ENCODE measurements at regions not wholly inside any gene's neighbourhood (a gene's known extent, or its start where the extent isn't known, plus 50 kb on each side); places are given as distances from the start of the nearest gene placed in this dataset.

- DNase-seq, result no peak
Measured at GRCh38 chr6:2562721-2563451, 187.8 kb downstream of the MYLK4 start.

- DNase-seq, result no peak
Measured at GRCh38 chr6:2560917-2561698, 189.6 kb downstream of the MYLK4 start.

- no peak for DNase-seq
Measured at GRCh38 chr6:2560140-2560818, 190.4 kb downstream of the MYLK4 start.

GRCh38 chr6:2558861-2559801 is 191.6 kb downstream of the MYLK4 start:
- no peak for DNase-seq

GRCh38 chr6:2558098-2558680 is 192.5 kb downstream of the MYLK4 start:
- DNase-seq, result no peak

- no peak for DNase-seq
Measured at GRCh38 chr6:2557181-2557720, 193.5 kb downstream of the MYLK4 start.

GRCh38 chr6:2556761-2557160 is 194.0 kb downstream of the MYLK4 start:
- no peak for DNase-seq

GRCh38 chr6:2554651-2555260 is 196.0 kb downstream of the MYLK4 start:
- no peak for DNase-seq

GRCh38 chr6:2552526-2553154 is 198.1 kb downstream of the MYLK4 start:
- DNase-seq, result no peak

- no peak for DNase-seq
Measured at GRCh38 chr6:2551705-2552104, 199.0 kb downstream of the MYLK4 start.

- no peak for DNase-seq
Measured at GRCh38 chr6:2550247-2550646, 200.5 kb downstream of the MYLK4 start.

GRCh38 chr6:2549834-2550233 is 200.9 kb downstream of the MYLK4 start:
- DNase-seq, result no peak

GRCh38 chr6:2547355-2547754 is 203.4 kb downstream of the MYLK4 start:
- DNase-seq, result no peak

GRCh38 chr6:2546901-2547300 is 203.8 kb downstream of the MYLK4 start:
- no peak for DNase-seq

- no peak for DNase-seq
Measured at GRCh38 chr6:2545383-2546038, 205.2 kb downstream of the MYLK4 start.

- DNase-seq, result no peak
Measured at GRCh38 chr6:2543321-2543720, 207.4 kb downstream of the MYLK4 start.

- DNase-seq, result peak; percentile 14
Measured at GRCh38 chr6:2542858-2543218, 207.9 kb downstream of the MYLK4 start.

- DNase-seq, result no peak
Measured at GRCh38 chr6:2542101-2542857, 208.4 kb downstream of the MYLK4 start.

GRCh38 chr6:2536451-2536850 is 214.3 kb downstream of the MYLK4 start:
- DNase-seq, result no peak

- DNase-seq, result no peak
Measured at GRCh38 chr6:2535506-2535905, 215.2 kb downstream of the MYLK4 start.
